CD4-positive, alpha-beta memory T cell (primary cell): ENCODE measurements at regions not wholly inside any gene's neighbourhood (a gene's known extent, or its start where the extent isn't known, plus 50 kb on each side); places are given as distances from the start of the nearest gene placed in this dataset.

Source experiments
- CTCF ChIA-PET: fragments of 350-600 bp; sonication (Branson Sonifier 250); formaldehyde crosslinking; loops from one replicate; lab custom pipeline; 2021; ENCODE audit warnings: inconsistent platforms; ENCODE audit not compliant: partially characterized antibody; lab: Charles Lee
- POLR2A ChIA-PET: fragments of 350-600 bp; sonication (Branson Sonifier 250); formaldehyde crosslinking; loops from one replicate; lab custom pipeline; 2021; ENCODE audit not compliant: partially characterized antibody; lab: Charles Lee
- DNase-seq, 5 donors: peaks; one replicate each; pipeline versions ENCODE4 v3.0.0 to v3.0.0-alpha.2; 2020 to 2022; ENCODE audit warnings: mixed read lengths in 1 of 5
- H3K27ac ChIP-seq: one replicate; pipeline ENCODE4 v1.7.0; 2013; ENCODE audit warnings: low read depth, low read length
- H3K27me3 ChIP-seq: 2 replicates; pipeline ENCODE4 v1.7.0; 2013; ENCODE audit warnings: mild to moderate bottlenecking, low read length, moderate library complexity; ENCODE audit not compliant: insufficient read depth
- H3K36me3 ChIP-seq: 2 replicates; pipeline ENCODE4 v1.7.0; 2013; ENCODE audit warnings: mild to moderate bottlenecking, low read length, moderate library complexity; ENCODE audit not compliant: insufficient read depth
- H3K4me1 ChIP-seq: 2 replicates; pipeline ENCODE4 v1.7.0; 2013; ENCODE audit warnings: mild to moderate bottlenecking, low read length, moderate library complexity; ENCODE audit not compliant: insufficient read depth
- H3K4me3 ChIP-seq, 2 donors: one replicate each; pipeline ENCODE4 v1.7.0; 2013; ENCODE audit warnings: low read length in 2 of 2, mild to moderate bottlenecking in 1 of 2
- H3K9me3 ChIP-seq, 2 donors: one replicate each; pipeline ENCODE4 v1.7.0; 2013; ENCODE audit warnings: low read length in 2 of 2, control low read depth in 1 of 2; ENCODE audit not compliant: control insufficient read depth in 1 of 2
- H3K27ac Mint-ChIP-seq, 7 donors: one replicate each; pipeline ENCODE4 v1.8.0; 2020 to 2021; ENCODE audit warnings: mixed read lengths in 7 of 7, mild to moderate bottlenecking in 6 of 7, inconsistent platforms in 3 of 7, moderate library complexity in 3 of 7
- H3K27me3 Mint-ChIP-seq, 2 donors: one replicate each; pipeline ENCODE4 v1.8.0; 2020 to 2021; ENCODE audit warnings: mixed read lengths in 2 of 2
- H3K36me3 Mint-ChIP-seq, 2 donors: one replicate each; pipeline ENCODE4 v1.8.0; 2020 to 2021; ENCODE audit warnings: mixed read lengths in 2 of 2, inconsistent platforms in 1 of 2, mild to moderate bottlenecking in 1 of 2
- H3K4me1 Mint-ChIP-seq, 4 donors: one replicate each; pipeline ENCODE4 v1.8.0; 2020 to 2021; ENCODE audit warnings: mixed read lengths in 4 of 4, mild to moderate bottlenecking in 1 of 4
- H3K4me3 Mint-ChIP-seq, 8 donors: one replicate each; pipeline ENCODE4 v1.8.0; 2020 to 2021; ENCODE audit warnings: mixed read lengths in 8 of 8, mild to moderate bottlenecking in 7 of 8, moderate library complexity in 6 of 8, inconsistent platforms in 3 of 8
- H3K9me3 Mint-ChIP-seq, 8 donors: one replicate each; pipeline ENCODE4 v1.8.0; 2020 to 2021; ENCODE audit warnings: mixed read lengths in 8 of 8, mild to moderate bottlenecking in 5 of 8, inconsistent platforms in 3 of 8, moderate library complexity in 1 of 8
- intact Hi-C: fragments of 100-400 bp; cut with micrococcal nuclease; formaldehyde crosslinking; loops from one replicate; pipeline ENCODE4 v1.15.1; 2023

GRCh38 chr14:95466506-95466905 lies 49.9 kb downstream of the SYNE3 start:
- H3K9me3 ChIP-seq: no peaks in the 10 kb centered on the region
- H3K4me1 ChIP-seq: peaks cover 58% of the 10 kb centered on the region
- ChIA-PET CTCF (interaction anchor here (10.3 to 28.9 kb wide), 2 partner anchors 23 to 63 kb away, joined by 107 to 845 read pairs; partner anchors contain the start of gene GLRX5), POLR2A (interaction anchor here (3.4 to 9.9 kb wide), 3 partner anchors 38 to 57 kb away, joined by 12 to 185 read pairs (median 70); partner anchors contain the start of gene SYNE3)
- peaks cover 57% of the 10 kb centered on the region for H3K36me3 ChIP-seq
- no peaks in the 10 kb centered on the region for H3K9me3 Mint-ChIP-seq
- DNase-seq: no peak
- peak overlapping the region; percentile 53 for H3K27ac ChIP-seq
- peaks cover 46 to 62% of the 10 kb centered on the region in 2 donors for H3K36me3 Mint-ChIP-seq
- H3K27me3 Mint-ChIP-seq: no peaks in the 10 kb centered on the region
- H3K4me3 Mint-ChIP-seq: no peak overlapping the region
- H3K4me1 Mint-ChIP-seq: peaks cover 39 to 66% (median 53%) of the 10 kb centered on the region in 4 donors
- no peaks in the 10 kb centered on the region for H3K27me3 ChIP-seq
- intact Hi-C loops: no loop called here
- peak overlapping the region; percentile 79 to 98 (median 90) for H3K27ac Mint-ChIP-seq
- H3K4me3 ChIP-seq: no peak overlapping the region

- H3K9me3 ChIP-seq: no peaks in the 10 kb centered on the region
- CTCF ChIA-PET: interaction anchor here (10.3 to 28.9 kb wide), 2 partner anchors 23 to 64 kb away, joined by 107 to 845 read pairs; partner anchors contain the start of gene GLRX5
- peaks cover 54% of the 10 kb centered on the region for H3K36me3 ChIP-seq
- H3K4me1 Mint-ChIP-seq: peaks cover 41 to 70% (median 58%) of the 10 kb centered on the region in 4 donors
- no peak overlapping the region for H3K4me3 Mint-ChIP-seq
- peak overlapping the region; percentile 53 for H3K27ac ChIP-seq
- intact Hi-C loops: no loop called here
- POLR2A ChIA-PET: interaction anchor here (3.4 to 9.9 kb wide), 3 partner anchors 39 to 58 kb away, joined by 12 to 185 read pairs (median 70); partner anchors contain the start of gene SYNE3
- H3K4me3 ChIP-seq: no peak overlapping the region
- DNase-seq: no peak
- H3K4me1 ChIP-seq: peaks cover 63% of the 10 kb centered on the region
- no peaks in the 10 kb centered on the region for H3K9me3 Mint-ChIP-seq
- H3K27me3 ChIP-seq: no peaks in the 10 kb centered on the region
- H3K36me3 Mint-ChIP-seq: peaks cover 45 to 61% of the 10 kb centered on the region in 2 donors
- no peaks in the 10 kb centered on the region for H3K27me3 Mint-ChIP-seq
- peak overlapping the region; percentile 66 to 98 (median 97) for H3K27ac Mint-ChIP-seq
Observed at GRCh38 chr14:95465936-95466335, 50.5 kb downstream of the SYNE3 start.

GRCh38 chr14:95465358-95465757 lies 51.1 kb downstream of the SYNE3 start:
- Histone ChIP-seq H3K9me3 (no peaks in the 10 kb centered on the region), H3K36me3 (peaks cover 60% of the 10 kb centered on the region), H3K27ac (peak overlapping the region; percentile 53), H3K4me3 (no peak overlapping the region), H3K4me1 (peaks cover 69% of the 10 kb centered on the region), H3K27me3 (no peaks in the 10 kb centered on the region)
- Mint-ChIP-seq H3K36me3 (peaks cover 46 to 62% of the 10 kb centered on the region in 2 donors), H3K27me3 (no peaks in the 10 kb centered on the region), H3K9me3 (no peaks in the 10 kb centered on the region), H3K4me3 (peak overlapping the region in 5 of 8 donors; percentile 1 to 71 (median 49)), H3K4me1 (peaks cover 44 to 76% (median 61%) of the 10 kb centered on the region in 4 donors), H3K27ac (peak overlapping the region; percentile 96 to 98 (median 97))
- ChIA-PET POLR2A (interaction anchor here (0.8 to 9.9 kb wide), 8 partner anchors 10 to 69 kb away, joined by 3 to 185 read pairs (median 13); partner anchors contain the start of genes GLRX5 and SYNE3), CTCF (interaction anchor here (2.0 to 28.9 kb wide), 4 partner anchors 14 to 65 kb away, joined by 7 to 845 read pairs (median 86); partner anchors contain the start of gene GLRX5)
- intact Hi-C loops: no loop called here
- no peak for DNase-seq

GRCh38 chr14:95464514-95464913 lies 51.9 kb downstream of the SYNE3 start:
- H3K9me3 ChIP-seq: no peaks in the 10 kb centered on the region
- H3K4me3 ChIP-seq: no peak overlapping the region
- peak overlapping the region; percentile 53 for H3K27ac ChIP-seq
- peak overlapping the region; percentile 96 to 98 (median 97) for H3K27ac Mint-ChIP-seq
- POLR2A ChIA-PET: interaction anchor here (0.8 to 9.9 kb wide), 10 partner anchors 10 to 146 kb away, joined by 3 to 185 read pairs (median 13); partner anchors contain the start of genes GLRX5 and SYNE3
- H3K36me3 ChIP-seq: peaks cover 54% of the 10 kb centered on the region
- no peak for DNase-seq
- peaks cover 41 to 56% of the 10 kb centered on the region in 2 donors for H3K36me3 Mint-ChIP-seq
- peaks cover 69% of the 10 kb centered on the region for H3K4me1 ChIP-seq
- peaks cover 42 to 74% (median 60%) of the 10 kb centered on the region in 4 donors for H3K4me1 Mint-ChIP-seq
- H3K4me3 Mint-ChIP-seq: peak overlapping the region in 7 of 8 donors; percentile 38 to 81 (median 62)
- CTCF ChIA-PET: interaction anchor here (0.8 to 28.9 kb wide), 8 partner anchors 13 to 65 kb away, joined by 4 to 845 read pairs (median 24); partner anchors contain the start of genes GLRX5 and SYNE3
- H3K27me3 Mint-ChIP-seq: no peaks in the 10 kb centered on the region
- H3K27me3 ChIP-seq: no peaks in the 10 kb centered on the region
- H3K9me3 Mint-ChIP-seq: no peaks in the 10 kb centered on the region
- intact Hi-C loops: no loop called here

GRCh38 chr14:95464103-95464502 lies 52.3 kb downstream of the SYNE3 start:
- no peaks in the 10 kb centered on the region for H3K9me3 ChIP-seq
- Mint-ChIP-seq H3K4me1 (peaks cover 42 to 76% (median 62%) of the 10 kb centered on the region in 4 donors), H3K27ac (peak overlapping the region; percentile 96 to 98 (median 97)), H3K36me3 (peaks cover 41 to 56% of the 10 kb centered on the region in 2 donors), H3K4me3 (peak overlapping the region in 7 of 8 donors; percentile 36 to 81 (median 78)), H3K27me3 (no peaks in the 10 kb centered on the region), H3K9me3 (no peaks in the 10 kb centered on the region)
- peak overlapping the region; percentile 53 for H3K27ac ChIP-seq
- H3K4me1 ChIP-seq: peaks cover 69% of the 10 kb centered on the region
- DNase-seq: no peak
- H3K4me3 ChIP-seq: peak overlapping the region in 1 of 2 donors; percentile 30
- peaks cover 53% of the 10 kb centered on the region for H3K36me3 ChIP-seq
- no peaks in the 10 kb centered on the region for H3K27me3 ChIP-seq
- intact Hi-C loops: no loop called here
- ChIA-PET POLR2A (interaction anchor here (1.2 to 9.9 kb wide), 12 partner anchors 8 to 145 kb away, joined by 3 to 185 read pairs (median 10); partner anchors contain the start of genes GLRX5 and SYNE3), CTCF (interaction anchor here (0.8 to 28.9 kb wide), 8 partner anchors 13 to 66 kb away, joined by 4 to 845 read pairs (median 24); partner anchors contain the start of genes GLRX5 and SYNE3)

- CTCF ChIA-PET: interaction anchor here (0.8 to 28.9 kb wide), 11 partner anchors 10 to 67 kb away, joined by 3 to 845 read pairs (median 5); partner anchors contain the start of genes GLRX5 and SYNE3
- Mint-ChIP-seq H3K27ac (peak overlapping the region; percentile 96 to 98 (median 97)), H3K27me3 (no peaks in the 10 kb centered on the region), H3K4me3 (peak overlapping the region; percentile 68 to 82 (median 78)), H3K36me3 (peaks cover 41 to 53% of the 10 kb centered on the region in 2 donors), H3K9me3 (no peaks in the 10 kb centered on the region), H3K4me1 (peaks cover 40 to 81% (median 63%) of the 10 kb centered on the region in 4 donors)
- Histone ChIP-seq H3K27ac (peak overlapping the region; percentile 53), H3K4me1 (peaks cover 74% of the 10 kb centered on the region), H3K9me3 (no peaks in the 10 kb centered on the region), H3K36me3 (peaks cover 46% of the 10 kb centered on the region), H3K4me3 (peak overlapping the region in 1 of 2 donors; percentile 30), H3K27me3 (no peaks in the 10 kb centered on the region)
- POLR2A ChIA-PET: interaction anchor here (0.8 to 9.9 kb wide), 16 partner anchors 8 to 306 kb away, joined by 3 to 185 read pairs (median 6); partner anchors contain the start of genes DICER1, GLRX5 and SYNE3
- intact Hi-C loops: loop anchor here (1.0 to 2.0 kb wide), 5 partner anchors 17 to 71 kb away; partner anchors contain the start of gene SYNE3
- peak; percentile 58 to 74 (median 72) for DNase-seq
Observed at GRCh38 chr14:95463171-95463901, 53.1 kb downstream of the SYNE3 start.
